ENCODE measurements at regions not wholly inside any gene's neighbourhood (a gene's known extent, or its start where the extent isn't known, plus 50 kb on each side); places are given as distances from the start of the nearest gene placed in this dataset.
"Not testable (repeated sequence)": the region's sequence is repeated elsewhere in the genome, so short reads cannot be mapped to it uniquely, and the experiment has no call there.

- no peak for DNase-seq
Measured at GRCh38 chr7:37549076-37549931, 100.6 kb upstream of the ELMO1 start.

GRCh38 chr7:37550426-37550825 is 101.8 kb upstream of the ELMO1 start:
- DNase-seq: no peak

GRCh38 chr7:37550872-37551271 is 102.2 kb upstream of the ELMO1 start:
- DNase-seq: no peak

GRCh38 chr7:37552030-37552429 is 103.4 kb upstream of the ELMO1 start:
- DNase-seq: no peak

GRCh38 chr7:37552439-37552838 is 103.8 kb upstream of the ELMO1 start:
- DNase-seq: not testable (repeated sequence)

GRCh38 chr7:37555528-37555927 is 106.9 kb upstream of the ELMO1 start:
- DNase-seq: no peak

GRCh38 chr7:37557571-37558209 is 109.0 kb upstream of the ELMO1 start:
- DNase-seq: no peak

- no peak for DNase-seq
Measured at GRCh38 chr7:37558320-37559096, 109.8 kb upstream of the ELMO1 start.

GRCh38 chr7:37570145-37570544 is 113.4 kb upstream of the GPR141 start:
- no peak for DNase-seq

GRCh38 chr7:37571806-37572205 is 111.8 kb upstream of the GPR141 start:
- DNase-seq: no peak

- DNase-seq: no peak
Measured at GRCh38 chr7:37577412-37577811, 106.2 kb upstream of the GPR141 start.

- no peak for DNase-seq
Measured at GRCh38 chr7:37577901-37578300, 105.7 kb upstream of the GPR141 start.

- DNase-seq: no peak
Measured at GRCh38 chr7:37578350-37578749, 105.2 kb upstream of the GPR141 start.

GRCh38 chr7:37580376-37580775 is 103.2 kb upstream of the GPR141 start:
- DNase-seq: no peak

- DNase-seq: not testable (repeated sequence)
Measured at GRCh38 chr7:37584651-37585463, 98.7 kb upstream of the GPR141 start.

GRCh38 chr7:37590824-37591223 is 92.7 kb upstream of the GPR141 start:
- DNase-seq: no peak

- no peak for DNase-seq
Measured at GRCh38 chr7:37592366-37592765, 91.2 kb upstream of the GPR141 start.

GRCh38 chr7:37594602-37595001 is 89.0 kb upstream of the GPR141 start:
- DNase-seq: no peak

GRCh38 chr7:37598824-37599223 is 84.7 kb upstream of the GPR141 start:
- no peak for DNase-seq

- no peak for DNase-seq
Measured at GRCh38 chr7:37601321-37601720, 82.2 kb upstream of the GPR141 start.

GRCh38 chr7:37604078-37604477 is 79.5 kb upstream of the GPR141 start:
- DNase-seq: no peak

- not testable (repeated sequence) for DNase-seq
Measured at GRCh38 chr7:37617406-37617805, 66.2 kb upstream of the GPR141 start.

GRCh38 chr7:37633048-37633447 is 50.5 kb upstream of the GPR141 start:
- no peak for DNase-seq

All from central memory CD4-positive, alpha-beta T cell (primary cell).